Stomach (tissue), 8 donors: ENCODE measurements at regions not wholly inside any gene's neighbourhood (a gene's known extent, or its start where the extent isn't known, plus 50 kb on each side); places are given as distances from the start of the nearest gene placed in this dataset.

Experiments used
- DNase-seq, 2 donors: peaks; one replicate each; pipeline versions ENCODE4 v3.0.0 to v3.0.0-alpha.2; 2013 to 2019
- H3K27ac ChIP-seq, 5 donors: fragments of 200-600 bp in 4 of 5; sonication (generic) in 4 of 5; one replicate each; pipeline ENCODE4 v1.5.1; 2013 to 2019; ENCODE audit warnings: mild to moderate bottlenecking in 1 of 5, moderate library complexity in 1 of 5
- H3K27me3 ChIP-seq, 3 donors: fragments of 200-600 bp; sonication (generic); one replicate each; pipeline ENCODE4 v1.5.1; 2017 to 2019; ENCODE audit warnings: mixed run types in 1 of 3
- H3K36me3 ChIP-seq, 4 donors: fragments of 200-600 bp; sonication (generic); 1 replicate in 3 of 4; 2 replicates in 1 of 4; pipeline ENCODE4 v1.5.1; 2016 to 2019
- H3K4me1 ChIP-seq, 4 donors: fragments of 200-600 bp; sonication (generic); one replicate each; pipeline ENCODE4 v1.5.1; 2016 to 2019
- H3K4me3 ChIP-seq, 4 donors: fragments of 200-600 bp; sonication (generic) in 3 of 4; one replicate each; pipeline ENCODE4 v1.5.1; 2016 to 2019; ENCODE audit warnings: mild to moderate bottlenecking in 1 of 4
- H3K9me3 ChIP-seq, 4 donors: fragments of 200-600 bp; sonication (generic); one replicate each; pipeline ENCODE4 v1.5.1; 2016 to 2019
- CTCF ChIP-seq, 7 experiments: fragments of 450-650 bp in 4 of 7; fragments of 200-600 bp in 3 of 7; sonication (generic) in 3 of 7; IDR thresholded peaks; one replicate each; pipeline ENCODE4 v1.5.1; 2016 to 2019; ENCODE audit warnings: antibody characterized with exemption in 7 of 7, control low read depth in 2 of 7, mild to moderate bottlenecking in 1 of 7
- EP300 ChIP-seq: sonication (generic); formaldehyde crosslinking; IDR thresholded peaks from one replicate; pipeline ENCODE4 v1.6.1; 2017; ENCODE audit warnings: antibody characterized with exemption
- POLR2A ChIP-seq, 4 donors: fragments of 450-650 bp; IDR thresholded peaks; one replicate each; pipeline ENCODE4 v1.6.1; 2016; ENCODE audit warnings: antibody characterized with exemption in 4 of 4, control low read depth in 2 of 4, mild to moderate bottlenecking in 1 of 4, moderate library complexity in 1 of 4
- POLR2AphosphoS5 ChIP-seq, 3 donors: sonication (generic); formaldehyde crosslinking; IDR thresholded peaks; one replicate each; pipeline ENCODE4 v1.6.1; 2016; ENCODE audit warnings: antibody characterized with exemption in 3 of 3
- WGBS, 5 donors: extraction: QIAGEN DNeasy Blood & Tissue Kit in 3 of 5; methylation state at CpG; one replicate each; pipeline versions ENCODE4 v1.1.5 to v1.1.7; 2013 to 2018; 5-methylcytosine and 5-hydroxymethylcytosine counted together
- intact Hi-C: fragments of 100-400 bp; cut with DNase I; formaldehyde crosslinking; loops from one replicate; pipeline ENCODE4 v1.15.1; 2023; ENCODE audit warnings: low total_unique reads
- donor health status: healthy with polysubstance abuse.
- donor health status: Bipolar disorder and iron deficiency.
- donor health status: healthy.

DNA sequence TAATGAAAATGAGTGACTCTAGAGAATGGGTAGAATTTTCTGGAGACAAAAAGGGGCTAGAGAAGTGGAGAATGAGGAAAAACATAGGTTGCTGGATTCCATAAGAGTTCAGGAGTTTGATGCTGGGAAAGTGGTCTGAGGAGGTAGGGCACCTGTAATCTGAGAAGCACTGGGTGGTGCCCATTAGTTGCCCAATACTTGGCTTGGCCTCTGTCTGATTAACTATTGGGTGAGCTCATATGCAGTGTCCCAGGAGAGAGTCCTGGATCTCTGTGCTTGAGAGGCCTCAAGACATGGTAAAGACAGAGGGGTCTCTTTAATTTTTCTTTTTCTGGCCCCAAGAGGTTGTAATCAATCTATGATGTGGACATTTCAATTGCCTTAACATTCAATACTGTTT is 390.1 kb downstream of the TDRD3 start:
- DNase-seq: no peak
- TF ChIP-seq POLR2A (IDR thresholded peaks at IDR 0.05) (no peak), EP300 (no peak), CTCF (IDR thresholded peaks at IDR 0.05) (no peak), POLR2AphosphoS5 (IDR thresholded peaks at IDR 0.05) (no peak)
- H3K9me3 ChIP-seq: peaks cover 0 to 4% (median 2%) of the 10 kb centered on the region in 4 donors

GRCh38 chr13:60772726-60773125 is 375.7 kb downstream of the TDRD3 start:
- no peaks in the 10 kb centered on the region for H3K36me3 ChIP-seq
- no peak for DNase-seq
- H3K27me3 ChIP-seq: no peaks in the 10 kb centered on the region
- intact Hi-C loops: no loop called here
- H3K4me1 ChIP-seq: no peaks in the 10 kb centered on the region
- H3K9me3 ChIP-seq: peaks cover 0 to 3% (median 0%) of the 10 kb centered on the region in 4 donors
- no peak for TF ChIP-seq CTCF (IDR thresholded peaks at IDR 0.05)
- no peak for TF ChIP-seq EP300
- TF ChIP-seq POLR2A (IDR thresholded peaks at IDR 0.05): no peak
- TF ChIP-seq POLR2AphosphoS5 (IDR thresholded peaks at IDR 0.05): no peak
- H3K27ac ChIP-seq: no peak overlapping the region
- no peak overlapping the region for H3K4me3 ChIP-seq

More for the DNA sequence above, 390.1 kb downstream of the TDRD3 start:
- no peaks in the 10 kb centered on the region for H3K36me3 ChIP-seq
- intact Hi-C loops: no loop called here
- no peaks in the 10 kb centered on the region for H3K27me3 ChIP-seq
- H3K27ac ChIP-seq: no peak overlapping the region
- no peaks in the 10 kb centered on the region for H3K4me1 ChIP-seq
- H3K4me3 ChIP-seq: no peak overlapping the region

DNA sequence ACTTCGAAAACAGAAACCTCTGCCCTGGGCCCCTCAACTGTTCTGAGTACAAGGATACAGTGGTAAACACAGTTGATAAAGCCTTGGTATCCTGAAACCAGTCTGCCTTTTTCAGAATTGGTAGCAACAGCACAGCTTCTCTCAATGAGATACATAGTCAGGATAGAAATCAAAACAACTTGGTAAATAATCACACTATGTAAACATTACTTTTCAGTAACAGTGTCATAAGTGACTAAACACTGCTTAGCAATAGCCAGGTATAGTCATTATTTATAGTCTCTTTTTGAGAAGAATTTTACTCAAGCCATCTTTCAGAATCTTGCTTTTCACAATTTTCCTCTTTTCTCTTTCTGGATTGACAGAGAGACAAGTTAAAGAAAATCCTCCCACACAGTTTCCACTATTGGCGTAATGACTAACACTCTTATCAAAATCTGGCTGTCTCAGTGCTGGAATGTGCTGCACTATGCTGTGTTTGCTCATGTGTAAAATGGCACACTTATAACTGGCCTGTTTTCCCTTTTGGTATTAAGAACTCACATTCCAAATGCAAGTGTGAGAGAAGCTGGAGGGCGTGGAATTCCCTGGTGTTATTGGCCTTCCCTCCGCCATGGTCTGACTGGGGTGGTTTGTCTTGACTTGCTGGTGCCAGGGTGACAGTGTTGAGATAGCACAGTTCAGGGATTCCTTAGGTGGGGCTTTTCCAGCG is 368.8 kb downstream of the TDRD3 start:
- no peaks in the 10 kb centered on the region for H3K9me3 ChIP-seq
- no peaks in the 10 kb centered on the region for H3K36me3 ChIP-seq
- H3K4me1 ChIP-seq: peaks cover 0 to 15% (median 3%) of the 10 kb centered on the region in 4 donors
- intact Hi-C loops: no loop called here
- DNase-seq: peak in 1 of 2 donors; percentile 47
- H3K27ac ChIP-seq: no peak overlapping the region
- TF ChIP-seq EP300 (no peak), POLR2AphosphoS5 (IDR thresholded peaks at IDR 0.05) (no peak), POLR2A (IDR thresholded peaks at IDR 0.05) (no peak), CTCF (IDR thresholded peaks at IDR 0.05) (no peak)
- H3K4me3 ChIP-seq: no peak overlapping the region
- WGBS, 5 donors: 37 to 53% (median 41%) methylated on average over 5 of the region's 5 CpGs
- H3K27me3 ChIP-seq: no peaks in the 10 kb centered on the region

GRCh38 chr13:60759499-60759898 is 362.5 kb downstream of the TDRD3 start:
- WGBS, 5 donors: 9 to 24% (median 11%) methylated on average over 9 of the region's 9 CpGs
- TF ChIP-seq POLR2AphosphoS5 (IDR thresholded peaks at IDR 0.05) (peak in 1 of 3 donors; percentile 29), EP300 (no peak), POLR2A (IDR thresholded peaks at IDR 0.05) (no peak), CTCF (IDR thresholded peaks at IDR 0.05) (no peak)
- H3K4me1 ChIP-seq: peaks cover 0 to 34% (median 16%) of the 10 kb centered on the region in 4 donors
- DNase-seq: peak; percentile 69 to 78
- intact Hi-C loops: no loop called here
- H3K27ac ChIP-seq: no peak overlapping the region
- H3K36me3 ChIP-seq: no peaks in the 10 kb centered on the region
- no peak overlapping the region for H3K4me3 ChIP-seq
- H3K9me3 ChIP-seq: no peaks in the 10 kb centered on the region
- no peaks in the 10 kb centered on the region for H3K27me3 ChIP-seq
